HG03103 (cell line): ENCODE measurements at regions not wholly inside any gene's neighbourhood (a gene's known extent, or its start where the extent isn't known, plus 50 kb on each side); places are given as distances from the start of the nearest gene placed in this dataset.
A peak's percentile ranks its signal among the peaks of the same experiment; 100 is the strongest.
"Not testable (repeated sequence)": the region's sequence is repeated elsewhere in the genome, so short reads cannot be mapped to it uniquely, and the experiment has no call there.

Experiments
- ATAC-seq: cut with Tn5 transposase; IDR thresholded peaks from one replicate; pipeline ENCODE4 v1.9.1; 2021; ENCODE audit warnings: low read depth; ENCODE audit not compliant: unreplicated experiment

- no peak for ATAC-seq
Observed at GRCh38 chr4:170388255-170388654, 298.5 kb upstream of the AADAT start.

GRCh38 chr4:170386971-170387370 is 297.2 kb upstream of the AADAT start:
- no peak for ATAC-seq

GRCh38 chr4:170386511-170386910 is 296.8 kb upstream of the AADAT start:
- no peak for ATAC-seq

- peak; percentile 98 for ATAC-seq
Observed at GRCh38 chr4:170374770-170375169, 285.0 kb upstream of the AADAT start.

- ATAC-seq: no peak
Observed at GRCh38 chr4:170348945-170349344, 259.2 kb upstream of the AADAT start.

GRCh38 chr4:170347191-170347590 is 257.4 kb upstream of the AADAT start:
- not testable (repeated sequence) for ATAC-seq

GRCh38 chr4:170339522-170339921 is 249.8 kb upstream of the AADAT start:
- no peak for ATAC-seq

GRCh38 chr4:170336238-170336775 is 246.6 kb upstream of the AADAT start:
- peak; percentile 89 for ATAC-seq

GRCh38 chr4:170325599-170325998 is 235.8 kb upstream of the AADAT start:
- peak; percentile 51 for ATAC-seq

GRCh38 chr4:170323623-170324022 is 233.9 kb upstream of the AADAT start:
- ATAC-seq: no peak

GRCh38 chr4:170307182-170307581 is 217.4 kb upstream of the AADAT start:
- ATAC-seq: no peak

- no peak for ATAC-seq
Observed at GRCh38 chr4:170306208-170306607, 216.5 kb upstream of the AADAT start.

- ATAC-seq: no peak
Observed at GRCh38 chr4:170305627-170306026, 215.9 kb upstream of the AADAT start.

- no peak for ATAC-seq
Observed at GRCh38 chr4:170281027-170281426, 191.3 kb upstream of the AADAT start.

GRCh38 chr4:170278460-170278859 is 188.7 kb upstream of the AADAT start:
- ATAC-seq: no peak

- ATAC-seq: no peak
Observed at GRCh38 chr4:170274616-170275015, 184.9 kb upstream of the AADAT start.

- no peak for ATAC-seq
Observed at GRCh38 chr4:170272959-170273358, 183.2 kb upstream of the AADAT start.

GRCh38 chr4:170271723-170272122 is 182.0 kb upstream of the AADAT start:
- no peak for ATAC-seq

- ATAC-seq: peak; percentile 52
Observed at GRCh38 chr4:170270628-170271027, 180.9 kb upstream of the AADAT start.

GRCh38 chr4:170269950-170270349 is 180.2 kb upstream of the AADAT start:
- ATAC-seq: no peak

GRCh38 chr4:170259631-170260153 is 169.9 kb upstream of the AADAT start:
- peak; percentile 98 for ATAC-seq

GRCh38 chr4:170256807-170257206 is 167.1 kb upstream of the AADAT start:
- no peak for ATAC-seq

GRCh38 chr4:170248576-170248975 is 158.8 kb upstream of the AADAT start:
- ATAC-seq: no peak
